NOMO-1 treated with dmso at 0.1 percent for 144 hours (cell line): ENCODE measurements at regions not wholly inside any gene's neighbourhood (a gene's known extent, or its start where the extent isn't known, plus 50 kb on each side); places are given as distances from the start of the nearest gene placed in this dataset.
"Not testable (repeated sequence)": the region's sequence is repeated elsewhere in the genome, so short reads cannot be mapped to it uniquely, and the experiment has no call there.

Source experiments
- DNase-seq: peaks from one replicate; lab custom pipeline; 2025; ENCODE audit not compliant: unreplicated experiment; lab: John Stamatoyannopoulos, UW

GRCh38 chr1:70553567-70553956, 142.5 kb downstream of the CTH start:
- no peak for DNase-seq

- DNase-seq, result no peak
Measured at GRCh38 chr1:70554341-70554740, 143.3 kb downstream of the CTH start.

GRCh38 chr1:70556541-70556940, 145.5 kb downstream of the CTH start:
- DNase-seq, result no peak

GRCh38 chr1:70567167-70567566, 156.1 kb downstream of the CTH start:
- DNase-seq, result no peak

- no peak for DNase-seq
Measured at GRCh38 chr1:70571191-70571590, 160.1 kb downstream of the CTH start.

GRCh38 chr1:70573317-70573843, 162.3 kb downstream of the CTH start:
- DNase-seq, result no peak

GRCh38 chr1:70581661-70582060, 170.6 kb downstream of the CTH start:
- DNase-seq, result no peak

GRCh38 chr1:70583522-70583921, 172.5 kb downstream of the CTH start:
- DNase-seq, result no peak

GRCh38 chr1:70586046-70586445, 175.0 kb downstream of the CTH start:
- DNase-seq, result no peak

- DNase-seq, result no peak
Measured at GRCh38 chr1:70587872-70588366, 176.9 kb downstream of the CTH start.

- not testable (repeated sequence) for DNase-seq
Measured at GRCh38 chr1:70593551-70593950, 182.5 kb downstream of the CTH start.

GRCh38 chr1:70608815-70609214, 197.7 kb downstream of the CTH start:
- DNase-seq, result no peak

- not testable (repeated sequence) for DNase-seq
Measured at GRCh38 chr1:70610164-70610563, 199.1 kb downstream of the CTH start.

- DNase-seq, result no peak
Measured at GRCh38 chr1:70616946-70617345, 205.9 kb downstream of the CTH start.

- no peak for DNase-seq
Measured at GRCh38 chr1:70617728-70618127, 206.7 kb downstream of the CTH start.

- DNase-seq, result no peak
Measured at GRCh38 chr1:70627910-70628309, 216.8 kb downstream of the CTH start.

- no peak for DNase-seq
Measured at GRCh38 chr1:70628973-70629372, 217.9 kb downstream of the CTH start.

- DNase-seq, result no peak
Measured at GRCh38 chr1:70633004-70633403, 221.9 kb downstream of the CTH start.

GRCh38 chr1:70635868-70636267, 224.8 kb downstream of the CTH start:
- DNase-seq, result no peak

GRCh38 chr1:70641868-70642267, 230.8 kb downstream of the CTH start:
- no peak for DNase-seq

GRCh38 chr1:70656361-70656760, 245.3 kb downstream of the CTH start:
- no peak for DNase-seq

GRCh38 chr1:70659891-70660290, 248.8 kb downstream of the CTH start:
- no peak for DNase-seq

- no peak for DNase-seq
Measured at GRCh38 chr1:70666381-70667140, 255.5 kb downstream of the CTH start.
